ENCODE measurements at regions not wholly inside any gene's neighbourhood (a gene's known extent, or its start where the extent isn't known, plus 50 kb on each side); places are given as distances from the start of the nearest gene placed in this dataset.
A peak's percentile ranks its signal among the peaks of the same experiment; 100 is the strongest.

DNA sequence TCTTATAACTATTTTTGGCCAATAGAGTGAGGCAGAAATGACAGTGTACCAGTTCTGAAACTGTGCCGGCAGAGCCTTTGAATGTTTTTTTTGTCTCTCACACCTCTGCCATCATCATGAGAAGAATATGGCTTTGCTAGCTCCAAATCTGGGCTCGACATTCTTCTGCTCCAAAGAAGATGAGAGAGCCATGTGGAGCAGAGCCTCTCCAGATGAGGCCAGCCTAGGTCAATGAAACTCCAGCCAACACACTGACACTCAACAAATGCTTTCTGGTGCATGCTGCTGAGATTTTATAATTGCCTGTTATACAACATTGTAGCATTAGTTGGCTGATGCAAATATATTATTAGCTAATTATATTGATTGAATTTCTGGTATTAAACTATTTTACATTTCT, 154.7 kb downstream of the SLC38A4 start:
- TF ChIP-seq, protein P1, sequence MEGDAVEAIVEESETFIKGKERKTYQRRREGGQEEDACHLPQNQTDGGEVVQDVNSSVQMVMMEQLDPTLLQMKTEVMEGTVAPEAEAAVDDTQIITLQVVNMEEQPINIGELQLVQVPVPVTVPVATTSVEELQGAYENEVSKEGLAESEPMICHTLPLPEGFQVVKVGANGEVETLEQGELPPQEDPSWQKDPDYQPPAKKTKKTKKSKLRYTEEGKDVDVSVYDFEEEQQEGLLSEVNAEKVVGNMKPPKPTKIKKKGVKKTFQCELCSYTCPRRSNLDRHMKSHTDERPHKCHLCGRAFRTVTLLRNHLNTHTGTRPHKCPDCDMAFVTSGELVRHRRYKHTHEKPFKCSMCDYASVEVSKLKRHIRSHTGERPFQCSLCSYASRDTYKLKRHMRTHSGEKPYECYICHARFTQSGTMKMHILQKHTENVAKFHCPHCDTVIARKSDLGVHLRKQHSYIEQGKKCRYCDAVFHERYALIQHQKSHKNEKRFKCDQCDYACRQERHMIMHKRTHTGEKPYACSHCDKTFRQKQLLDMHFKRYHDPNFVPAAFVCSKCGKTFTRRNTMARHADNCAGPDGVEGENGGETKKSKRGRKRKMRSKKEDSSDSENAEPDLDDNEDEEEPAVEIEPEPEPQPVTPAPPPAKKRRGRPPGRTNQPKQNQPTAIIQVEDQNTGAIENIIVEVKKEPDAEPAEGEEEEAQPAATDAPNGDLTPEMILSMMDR (IDR thresholded peaks at IDR 0.05): no peak
- H3K9me3 Mint-ChIP-seq (ENCODE audit: low read depth): peaks cover 6% of the 10 kb centered on the region

GRCh38 chr12:46670636-46671035, 155.2 kb downstream of the SLC38A4 start:
- no peak overlapping the region for H3K27ac Mint-ChIP-seq (ENCODE audit: unreplicated experiment)
- TF ChIP-seq, protein P1 (IDR thresholded peaks at IDR 0.05): no peak
- peaks cover 16% of the 10 kb centered on the region for H3K4me1 Mint-ChIP-seq (ENCODE audit: low read depth)
- DNase-seq (ENCODE audit: low spot score): no peak
- no peak overlapping the region for H3K4me3 Mint-ChIP-seq (ENCODE audit: unreplicated experiment)
- H3K9me3 Mint-ChIP-seq (ENCODE audit: low read depth): peaks cover 6% of the 10 kb centered on the region
- H3K27me3 Mint-ChIP-seq (ENCODE audit: low read depth): no peaks in the 10 kb centered on the region
- peaks cover 5% of the 10 kb centered on the region for H3K36me3 Mint-ChIP-seq (ENCODE audit: low read depth)

More for the DNA sequence above, 154.7 kb downstream of the SLC38A4 start:
- Mint-ChIP-seq H3K4me3 (ENCODE audit: unreplicated experiment) (no peak overlapping the region), H3K27me3 (ENCODE audit: low read depth) (no peaks in the 10 kb centered on the region), H3K36me3 (ENCODE audit: low read depth) (peaks cover 5% of the 10 kb centered on the region), H3K27ac (ENCODE audit: unreplicated experiment) (no peak overlapping the region), H3K4me1 (ENCODE audit: low read depth) (peaks cover 16% of the 10 kb centered on the region)
- no peak for DNase-seq (ENCODE audit: low spot score)

DNA sequence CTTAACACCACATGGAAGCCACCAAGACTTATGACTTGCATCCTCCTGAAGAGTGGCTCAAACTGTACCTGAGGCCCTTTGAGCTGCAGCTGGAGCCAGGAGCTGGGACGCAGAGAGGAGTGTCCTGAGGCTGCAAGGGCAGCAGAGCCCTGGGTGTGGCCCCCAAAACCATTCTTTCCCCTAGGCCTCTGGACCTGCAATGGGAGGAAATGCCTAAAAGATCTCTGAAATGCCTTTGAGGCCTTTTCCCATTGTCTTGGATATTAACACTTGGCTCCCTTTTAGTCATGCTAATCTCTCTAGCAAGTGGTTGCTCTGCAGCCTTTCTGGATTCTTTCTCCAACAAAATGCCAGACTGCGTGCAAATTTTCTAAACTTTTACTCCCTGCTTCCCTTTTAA, 156.1 kb downstream of the SLC38A4 start:
- TF ChIP-seq, protein P1 (IDR thresholded peaks at IDR 0.05): no peak
- H3K4me1 Mint-ChIP-seq (ENCODE audit: low read depth): peaks cover 19% of the 10 kb centered on the region
- peaks cover 6% of the 10 kb centered on the region for H3K9me3 Mint-ChIP-seq (ENCODE audit: low read depth)
- H3K27me3 Mint-ChIP-seq (ENCODE audit: low read depth): no peaks in the 10 kb centered on the region
- DNase-seq (ENCODE audit: low spot score): no peak
- H3K4me3 Mint-ChIP-seq (ENCODE audit: unreplicated experiment): no peak overlapping the region
- no peak overlapping the region for H3K27ac Mint-ChIP-seq (ENCODE audit: unreplicated experiment)
- peaks cover 5% of the 10 kb centered on the region for H3K36me3 Mint-ChIP-seq (ENCODE audit: low read depth)

DNA sequence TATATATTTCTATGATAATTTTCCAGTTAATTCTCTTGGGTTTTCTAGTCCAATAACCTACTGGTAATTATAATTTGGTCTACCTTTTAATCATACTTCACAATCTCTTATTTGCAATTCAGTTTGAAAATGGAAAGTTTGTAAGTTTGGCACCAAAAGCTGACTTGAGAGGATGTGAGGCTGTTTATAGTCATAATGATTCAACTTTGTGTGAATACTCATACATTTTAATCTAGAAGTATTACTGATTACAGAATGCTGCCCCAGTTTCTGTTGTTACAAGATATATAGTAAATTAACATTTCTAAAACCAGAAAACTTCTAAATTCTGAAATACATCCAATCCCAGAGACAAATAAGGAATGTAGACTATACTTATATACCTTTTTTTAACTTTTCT, 158.2 kb downstream of the SLC38A4 start:
- peaks cover 5% of the 10 kb centered on the region for H3K36me3 Mint-ChIP-seq (ENCODE audit: low read depth)
- TF ChIP-seq, protein P1 (IDR thresholded peaks at IDR 0.05): no peak
- H3K4me3 Mint-ChIP-seq (ENCODE audit: unreplicated experiment): no peak overlapping the region
- H3K27ac Mint-ChIP-seq (ENCODE audit: unreplicated experiment): no peak overlapping the region
- no peaks in the 10 kb centered on the region for H3K27me3 Mint-ChIP-seq (ENCODE audit: low read depth)
- DNase-seq (ENCODE audit: low spot score): no peak
- H3K4me1 Mint-ChIP-seq (ENCODE audit: low read depth): peaks cover 32% of the 10 kb centered on the region
- peaks cover 6% of the 10 kb centered on the region for H3K9me3 Mint-ChIP-seq (ENCODE audit: low read depth)

DNA sequence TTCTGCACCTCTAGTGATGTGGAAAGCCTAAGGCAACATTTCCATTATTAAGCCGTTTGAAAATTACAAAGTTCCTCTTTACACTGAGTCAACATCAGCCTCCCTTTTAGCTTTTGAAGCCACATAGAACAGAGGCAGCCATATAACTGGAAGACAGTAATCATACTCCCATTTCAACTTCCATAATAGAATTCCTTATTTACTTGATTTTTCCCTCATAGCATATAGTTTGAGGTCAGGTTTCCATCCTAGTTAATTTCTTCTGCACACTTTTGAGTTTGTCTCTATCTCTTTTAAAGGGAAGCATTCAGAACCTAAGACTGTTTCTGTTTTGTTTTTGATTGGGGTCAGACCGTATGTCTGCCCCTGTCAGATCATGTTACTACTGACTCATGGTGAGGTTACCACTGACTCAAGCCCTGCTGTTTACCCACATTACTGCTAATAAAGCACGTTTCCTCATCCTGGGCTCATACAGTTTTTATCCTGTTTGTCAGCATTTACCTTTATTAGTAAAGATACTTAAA, 161.0 kb downstream of the SLC38A4 start:
- TF ChIP-seq, protein P1 (IDR thresholded peaks at IDR 0.05): no peak
- H3K4me3 Mint-ChIP-seq (ENCODE audit: unreplicated experiment): no peak overlapping the region
- DNase-seq (ENCODE audit: low spot score): no peak
- peaks cover 2% of the 10 kb centered on the region for H3K36me3 Mint-ChIP-seq (ENCODE audit: low read depth)
- peak overlapping the region; percentile 39 for H3K27ac Mint-ChIP-seq (ENCODE audit: unreplicated experiment)
- H3K27me3 Mint-ChIP-seq (ENCODE audit: low read depth): no peaks in the 10 kb centered on the region
- H3K9me3 Mint-ChIP-seq (ENCODE audit: low read depth): peaks cover 3% of the 10 kb centered on the region
- H3K4me1 Mint-ChIP-seq (ENCODE audit: low read depth): peaks cover 54% of the 10 kb centered on the region

Data from chondrocyte (in vitro differentiated cells).